HCT116 (cell line): ENCODE measurements at regions not wholly inside any gene's neighbourhood (a gene's known extent, or its start where the extent isn't known, plus 50 kb on each side); places are given as distances from the start of the nearest gene placed in this dataset.

ENCODE experiments used
- ATAC-seq: fragments of 200-7000 bp; cut with Tn5 transposase; 2 replicates; pipeline ENCODE4 v1.9.1; 2020; ENCODE audit warnings: mild to moderate bottlenecking, moderate library complexity
- BruUV-seq: library from RNA; stranded (reverse); fragments of 400-500 nt; replicated peaks from 2 replicates; lab custom pipeline; 2021; lab: Mats Ljungman, UMichigan
- CTCF ChIA-PET: fragments of 300-600 bp; sonication (Branson Sonifier 250); formaldehyde crosslinking; loops from one replicate; lab custom pipeline; 2021; ENCODE audit warnings: antibody characterized with exemption; lab: Charles Lee
- POLR2A ChIA-PET: fragments of 300-600, 350-600 bp; sonication (Branson Sonifier 250); formaldehyde crosslinking; loops from one replicate; lab custom pipeline; 2021; ENCODE audit warnings: antibody characterized with exemption; lab: Charles Lee
- RAD21 ChIA-PET, 2 experiments: fragments of 300-600 bp; sonication (Branson Sonifier 250); formaldehyde crosslinking; loops; one replicate each; lab custom pipeline; 2023; ENCODE audit warnings: low total read pairs in 2 of 2; ENCODE audit not compliant: uncharacterized antibody in 2 of 2, unreplicated experiment in 2 of 2, low non-redundant PET in 1 of 2; lab: Charles Lee
- DNase-seq: peaks from one replicate; pipeline ENCODE4 v3.0.0-alpha.2; 2010; ENCODE audit warnings: low read depth, low spot score
- H2AFZ ChIP-seq: fragments of 200-600 bp; shearing (Covaris generic), sonication (generic); 2 replicates; pipeline ENCODE4 v1.6.1; 2017; ENCODE audit warnings: low read depth, mixed run types, mixed read lengths, antibody characterized with exemption, low read length; ENCODE audit not compliant: poor library complexity, severe bottlenecking
- H3K27ac ChIP-seq: 2 replicates; pipeline ENCODE4 v1.5.1; 2012; ENCODE audit warnings: low read depth, low read length
- H3K27me3 ChIP-seq: fragments of 200-600 bp; sonication (generic); 2 replicates; pipeline ENCODE4 v1.6.1; 2016; ENCODE audit warnings: mixed run types, low read length, mixed read lengths; ENCODE audit not compliant: insufficient read depth
- H3K36me3 ChIP-seq, 2 experiments: fragments of 200-500 bp in 1 of 2; fragments of 200-600 bp in 1 of 2; sonication (Bioruptor generic) in 1 of 2; sonication (generic) in 1 of 2; 2 replicates each; pipeline versions ENCODE4 v1.5.1 to v1.6.1; 2014 to 2016; ENCODE audit warnings: low read length in 2 of 2, inconsistent platforms in 1 of 2, mixed read lengths in 1 of 2, mixed run types in 1 of 2; ENCODE audit not compliant: insufficient read depth in 2 of 2, control insufficient read depth in 1 of 2
- H3K4me1 ChIP-seq, 2 experiments: fragments of 200-600 bp in 1 of 2; sonication (generic) in 1 of 2; 2 replicates each; pipeline versions ENCODE4 v1.5.1 to v1.6.1; 2012 to 2017; ENCODE audit warnings: low read length in 2 of 2, inconsistent platforms in 1 of 2, mild to moderate bottlenecking in 1 of 2, mixed read lengths in 1 of 2, mixed run types in 1 of 2, moderate library complexity in 1 of 2; ENCODE audit not compliant: insufficient read depth in 2 of 2, control insufficient read depth in 1 of 2
- H3K4me2 ChIP-seq: fragments of 200-600 bp; sonication (generic); 2 replicates; pipeline ENCODE4 v1.6.1; 2017; ENCODE audit warnings: mixed run types, low read length, mixed read lengths
- H3K4me3 ChIP-seq, 2 experiments: fragments of 200-600 bp in 1 of 2; sonication (generic) in 1 of 2; replicated peaks in 1 of 2; 2 replicates each; pipeline ENCODE4 v1.5.1; 2011 to 2016; ENCODE audit warnings: low read length in 2 of 2, control low read depth in 1 of 2, low read depth in 1 of 2, mild to moderate bottlenecking in 1 of 2, mixed read lengths in 1 of 2, mixed run types in 1 of 2
- H3K79me2 ChIP-seq: fragments of 200-600 bp; sonication (generic); 2 replicates; pipeline ENCODE4 v1.6.1; 2017; ENCODE audit warnings: mild to moderate bottlenecking, mixed run types, low read length, moderate library complexity, mixed read lengths; ENCODE audit not compliant: insufficient read depth
- H3K9ac ChIP-seq: fragments of 200-600 bp; sonication (generic); 2 replicates; pipeline ENCODE4 v1.6.1; 2016; ENCODE audit warnings: low read length, mixed read lengths
- H3K9me2 ChIP-seq: fragments of 200-600 bp; sonication (generic), shearing (Covaris generic); 2 replicates; pipeline ENCODE4 v1.6.1; 2017; ENCODE audit warnings: mixed run types, mild to moderate bottlenecking, moderate library complexity; ENCODE audit not compliant: insufficient read depth
- H3K9me3 ChIP-seq, 2 experiments: fragments of 200-500 bp in 1 of 2; fragments of 200-600 bp in 1 of 2; sonication (Bioruptor generic) in 1 of 2; sonication (generic) in 1 of 2; 2 replicates each; pipeline ENCODE4 v1.6.1; 2014 to 2017; ENCODE audit warnings: low read length in 2 of 2, mixed read lengths in 2 of 2, inconsistent platforms in 1 of 2, low read depth in 1 of 2, mild to moderate bottlenecking in 1 of 2, mixed run types in 1 of 2, moderate library complexity in 1 of 2; ENCODE audit not compliant: control insufficient read depth in 1 of 2, insufficient read depth in 1 of 2
- H4K20me1 ChIP-seq: fragments of 200-600 bp; sonication (generic), shearing (Covaris generic); 2 replicates; pipeline ENCODE4 v1.6.1; 2017; ENCODE audit warnings: mixed run types, mild to moderate bottlenecking, moderate library complexity; ENCODE audit not compliant: insufficient read depth
- FOSL1 ChIP-seq: IDR thresholded peaks from 2 replicates; pipeline ENCODE4 v1.6.1; 2012; ENCODE audit warnings: low read depth
- POLR2AphosphoS5 ChIP-seq: IDR thresholded peaks from 2 replicates; pipeline ENCODE4 v1.6.1; 2011; ENCODE audit warnings: mild to moderate bottlenecking, low read depth, low read length, moderate library complexity
- SIN3A ChIP-seq: IDR thresholded peaks from 2 replicates; pipeline ENCODE4 v1.6.1; 2012; ENCODE audit warnings: low read depth
- TCF7L2 ChIP-seq: IDR thresholded peaks from 2 replicates; pipeline ENCODE4 v1.7.0; 2011; ENCODE audit warnings: borderline replicate concordance, inconsistent platforms; ENCODE audit not compliant: insufficient read depth, insufficient read length; ENCODE audit errors: extremely low read depth
- ZNF274 ChIP-seq: fragments of 200-500 bp; sonication (Bioruptor generic); IDR thresholded peaks from 2 replicates; pipeline ENCODE4 v1.6.1; 2014; ENCODE audit warnings: mild to moderate bottlenecking, low read depth, low read length, inconsistent platforms
- intact Hi-C: fragments of 100-400 bp; cut with micrococcal nuclease; formaldehyde crosslinking; loops from 2 replicates; pipeline ENCODE4 v1.10.0; 2022
- TF ChIP-seq, protein P1 (sequence below): IDR thresholded peaks from 2 replicates; pipeline ENCODE4 v1.6.1; 2011; ENCODE audit warnings: mild to moderate bottlenecking, low read length, moderate library complexity; ENCODE audit not compliant: insufficient replicate concordance; ENCODE audit errors: extremely low read depth
- TF ChIP-seq, protein P2 (sequence below), 3 experiments: fragments of 200-600 bp in 1 of 3; sonication (generic) in 1 of 3; IDR thresholded peaks in 2 of 3; conservative IDR thresholded peaks in 1 of 3; 2 replicates each; pipeline ENCODE4 v1.5.1; 2012 to 2017; ENCODE audit warnings: low read depth in 2 of 3, low read length in 2 of 3, antibody characterized with exemption in 1 of 3, borderline replicate concordance in 1 of 3, control low read depth in 1 of 3, mild to moderate bottlenecking in 1 of 3, mixed read lengths in 1 of 3, mixed run types in 1 of 3, moderate library complexity in 1 of 3; ENCODE audit not compliant: insufficient read depth in 1 of 3

DNA sequence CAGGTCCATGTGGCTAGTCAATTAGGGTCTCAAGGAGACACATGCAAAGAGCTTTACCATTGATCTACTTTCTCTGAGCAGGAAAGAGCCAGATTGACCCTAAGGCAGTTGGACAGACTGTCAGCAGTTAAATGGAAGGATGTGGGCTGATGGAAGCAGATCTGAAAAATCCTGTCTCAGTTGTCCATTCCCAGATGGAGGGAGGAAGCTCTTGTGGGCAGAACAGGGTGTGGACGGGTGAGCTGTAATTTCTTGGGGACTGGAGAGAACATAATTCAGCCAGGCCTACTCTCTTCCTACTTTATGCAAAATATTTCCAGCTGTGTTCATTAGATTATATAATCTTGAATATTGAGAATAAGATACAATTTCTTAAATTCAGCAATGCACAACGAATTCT, 163.6 kb downstream of the GNAT3 start (continued):
- TF ChIP-seq TCF7L2, result no peak
- no peak for TF ChIP-seq FOSL1
- TF ChIP-seq, protein P1, sequence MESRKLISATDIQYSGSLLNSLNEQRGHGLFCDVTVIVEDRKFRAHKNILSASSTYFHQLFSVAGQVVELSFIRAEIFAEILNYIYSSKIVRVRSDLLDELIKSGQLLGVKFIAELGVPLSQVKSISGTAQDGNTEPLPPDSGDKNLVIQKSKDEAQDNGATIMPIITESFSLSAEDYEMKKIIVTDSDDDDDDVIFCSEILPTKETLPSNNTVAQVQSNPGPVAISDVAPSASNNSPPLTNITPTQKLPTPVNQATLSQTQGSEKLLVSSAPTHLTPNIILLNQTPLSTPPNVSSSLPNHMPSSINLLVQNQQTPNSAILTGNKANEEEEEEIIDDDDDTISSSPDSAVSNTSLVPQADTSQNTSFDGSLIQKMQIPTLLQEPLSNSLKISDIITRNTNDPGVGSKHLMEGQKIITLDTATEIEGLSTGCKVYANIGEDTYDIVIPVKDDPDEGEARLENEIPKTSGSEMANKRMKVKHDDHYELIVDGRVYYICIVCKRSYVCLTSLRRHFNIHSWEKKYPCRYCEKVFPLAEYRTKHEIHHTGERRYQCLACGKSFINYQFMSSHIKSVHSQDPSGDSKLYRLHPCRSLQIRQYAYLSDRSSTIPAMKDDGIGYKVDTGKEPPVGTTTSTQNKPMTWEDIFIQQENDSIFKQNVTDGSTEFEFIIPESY, result no peak

DNA sequence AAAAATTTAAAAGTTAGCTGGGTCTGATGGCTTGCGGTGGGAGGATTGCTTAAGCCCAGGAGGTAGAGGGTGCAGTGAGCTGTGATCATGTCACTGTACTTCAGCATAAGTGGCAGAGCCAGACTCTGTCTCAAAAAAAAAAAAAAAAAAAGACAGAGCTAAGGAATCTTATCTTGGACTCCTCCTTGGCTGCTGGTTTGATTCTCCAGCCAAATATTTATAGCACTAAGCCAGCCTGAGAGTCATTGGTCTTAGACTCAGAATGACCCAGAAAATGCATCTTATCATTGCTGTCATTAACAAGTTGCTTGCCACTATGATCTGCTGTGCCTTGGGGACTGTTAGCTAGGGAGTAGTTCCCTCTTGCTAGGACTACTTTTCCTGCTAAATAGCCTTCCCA, 164.7 kb downstream of the GNAT3 start:
- no peak for DNase-seq
- no peaks in the 10 kb centered on the region for H3K27me3 ChIP-seq
- intact Hi-C loops, result no loop called here
- RAD21 ChIA-PET, result no interaction called here
- TF ChIP-seq, protein P2, sequence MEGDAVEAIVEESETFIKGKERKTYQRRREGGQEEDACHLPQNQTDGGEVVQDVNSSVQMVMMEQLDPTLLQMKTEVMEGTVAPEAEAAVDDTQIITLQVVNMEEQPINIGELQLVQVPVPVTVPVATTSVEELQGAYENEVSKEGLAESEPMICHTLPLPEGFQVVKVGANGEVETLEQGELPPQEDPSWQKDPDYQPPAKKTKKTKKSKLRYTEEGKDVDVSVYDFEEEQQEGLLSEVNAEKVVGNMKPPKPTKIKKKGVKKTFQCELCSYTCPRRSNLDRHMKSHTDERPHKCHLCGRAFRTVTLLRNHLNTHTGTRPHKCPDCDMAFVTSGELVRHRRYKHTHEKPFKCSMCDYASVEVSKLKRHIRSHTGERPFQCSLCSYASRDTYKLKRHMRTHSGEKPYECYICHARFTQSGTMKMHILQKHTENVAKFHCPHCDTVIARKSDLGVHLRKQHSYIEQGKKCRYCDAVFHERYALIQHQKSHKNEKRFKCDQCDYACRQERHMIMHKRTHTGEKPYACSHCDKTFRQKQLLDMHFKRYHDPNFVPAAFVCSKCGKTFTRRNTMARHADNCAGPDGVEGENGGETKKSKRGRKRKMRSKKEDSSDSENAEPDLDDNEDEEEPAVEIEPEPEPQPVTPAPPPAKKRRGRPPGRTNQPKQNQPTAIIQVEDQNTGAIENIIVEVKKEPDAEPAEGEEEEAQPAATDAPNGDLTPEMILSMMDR (IDR thresholded peaks at IDR 0.05 in 2 of 3, conservative IDR thresholded peaks at IDR 0.05 in 1 of 3; ENCODE audit: borderline replicate concordance in 1 of 3, insufficient read depth in 1 of 3, low read depth in 2 of 3, low read length in 2 of 3), result no peak
- TF ChIP-seq ZNF274 (no peak), POLR2AphosphoS5 (no peak), SIN3A (no peak)
- TF ChIP-seq, all 23 proteins: peak for 0
- H3K4me3 ChIP-seq, result no peak overlapping the region
- no TSS peak for BruUV-seq
- H3K4me2 ChIP-seq, result peak overlapping the region; percentile 37
- no peaks in the 10 kb centered on the region for H3K9me2 ChIP-seq
- H3K9me3 ChIP-seq, result no peaks in the 10 kb centered on the region
- no peaks in the 10 kb centered on the region for H3K79me2 ChIP-seq
- H3K27ac ChIP-seq, result no peak overlapping the region
- peak overlapping the region; percentile 83 for H2AFZ ChIP-seq
- POLR2A ChIA-PET, result no interaction called here
- no peak overlapping the region for H3K9ac ChIP-seq
- ATAC-seq, result peak; percentile 50; the same call in 1 of the 2 replicates
- no peaks in the 10 kb centered on the region for H3K36me3 ChIP-seq
- no peaks in the 10 kb centered on the region for H4K20me1 ChIP-seq
- H3K4me1 ChIP-seq, result peaks cover 0 to 26% of the 10 kb centered on the region in 2 experiments; a peak in 2 of 4 replicates
- CTCF ChIA-PET, result no interaction called here
